Esophagus muscularis mucosa (tissue), 4 donors: ENCODE measurements at regions not wholly inside any gene's neighbourhood (a gene's known extent, or its start where the extent isn't known, plus 50 kb on each side); places are given as distances from the start of the nearest gene placed in this dataset.
A peak's percentile ranks its signal among the peaks of the same experiment; 100 is the strongest.

Source experiments
- DNase-seq: peaks from one replicate; pipeline ENCODE4 v3.0.0-alpha.2; 2017; ENCODE audit errors: extremely low spot score
- H3K27ac ChIP-seq, 4 donors: fragments of 200-600 bp; sonication (generic); replicated peaks in 1 of 4; 1 replicate in 3 of 4; 2 replicates in 1 of 4; pipeline ENCODE4 v1.5.1; 2016 to 2019; ENCODE audit warnings: mild to moderate bottlenecking in 1 of 4
- H3K27me3 ChIP-seq, 4 donors: fragments of 200-600 bp; sonication (generic); one replicate each; pipeline versions ENCODE4 v1.5.1 to v1.6.0; 2016 to 2019
- H3K36me3 ChIP-seq, 4 donors: fragments of 200-600 bp; sonication (generic); one replicate each; pipeline ENCODE4 v1.5.1; 2016 to 2019
- H3K4me1 ChIP-seq, 4 donors: fragments of 200-600 bp; sonication (generic); one replicate each; pipeline ENCODE4 v1.5.1; 2016 to 2019
- H3K4me3 ChIP-seq, 4 donors: fragments of 200-600 bp; sonication (generic); 1 replicate in 2 of 4; 2 replicates in 2 of 4; pipeline ENCODE4 v1.5.1; 2016 to 2019; ENCODE audit warnings: mild to moderate bottlenecking in 4 of 4, moderate library complexity in 1 of 4
- H3K9me3 ChIP-seq, 4 donors: fragments of 200-600 bp; sonication (generic); 1 replicate in 3 of 4; 2 replicates in 1 of 4; pipeline ENCODE4 v1.5.1; 2016 to 2019
- CTCF ChIP-seq, 3 experiments: fragments of 200-600 bp in 2 of 3; fragments of 450-650 bp in 1 of 3; sonication (generic) in 2 of 3; IDR thresholded peaks; one replicate each; pipeline ENCODE4 v1.5.1; 2017 to 2019; ENCODE audit warnings: antibody characterized with exemption in 3 of 3, mild to moderate bottlenecking in 2 of 3, moderate library complexity in 1 of 3
- EP300 ChIP-seq: sonication (generic); formaldehyde crosslinking; IDR thresholded peaks from one replicate; pipeline ENCODE4 v1.6.1; 2017; ENCODE audit warnings: antibody characterized with exemption
- POLR2A ChIP-seq: fragments of 450-650 bp; IDR thresholded peaks from one replicate; pipeline ENCODE4 v1.6.1; 2017; ENCODE audit warnings: antibody characterized with exemption, moderate library complexity, mild to moderate bottlenecking, low read depth
- POLR2AphosphoS5 ChIP-seq, 2 donors: sonication (generic); formaldehyde crosslinking; IDR thresholded peaks; one replicate each; pipeline ENCODE4 v1.6.1; 2017; ENCODE audit warnings: antibody characterized with exemption in 2 of 2
- WGBS: methylation state at CpG from one replicate; pipeline ENCODE4 v1.1.5; 2018; 5-methylcytosine and 5-hydroxymethylcytosine counted together
- intact Hi-C: fragments of 100-400 bp; cut with DNase I; formaldehyde crosslinking; loops from one replicate; pipeline ENCODE4 v1.15.1; 2023

GRCh38 chr11:110805756-110806155 is 93.5 kb upstream of the ARHGAP20 start:
- intact Hi-C loops = no loop called here
- H3K9me3 ChIP-seq = no peaks in the 10 kb centered on the region
- TF ChIP-seq EP300 (no peak), POLR2A (no peak), POLR2AphosphoS5 (IDR thresholded peaks at IDR 0.05) (no peak), CTCF (IDR thresholded peaks at IDR 0.05) (no peak)
- H3K4me1 ChIP-seq = peaks cover 0 to 14% (median 11%) of the 10 kb centered on the region in 4 donors
- no peak for DNase-seq
- H3K36me3 ChIP-seq = no peaks in the 10 kb centered on the region
- no peak overlapping the region for H3K27ac ChIP-seq
- 93% methylated on average over 1 of the region's 1 CpG for WGBS
- no peaks in the 10 kb centered on the region for H3K27me3 ChIP-seq
- no peak overlapping the region for H3K4me3 ChIP-seq

GRCh38 chr11:110802162-110802561 is 89.9 kb upstream of the ARHGAP20 start:
- H3K4me3 ChIP-seq = no peak overlapping the region
- H3K36me3 ChIP-seq = no peaks in the 10 kb centered on the region
- TF ChIP-seq EP300 (no peak), POLR2A (no peak), POLR2AphosphoS5 (IDR thresholded peaks at IDR 0.05) (no peak), CTCF (IDR thresholded peaks at IDR 0.05) (no peak)
- H3K4me1 ChIP-seq = peaks cover 0 to 14% (median 11%) of the 10 kb centered on the region in 4 donors
- intact Hi-C loops = no loop called here
- DNase-seq = peak; percentile 68
- H3K27me3 ChIP-seq = no peaks in the 10 kb centered on the region
- 46% methylated on average over 2 of the region's 2 CpGs for WGBS
- no peak overlapping the region for H3K27ac ChIP-seq
- H3K9me3 ChIP-seq = no peaks in the 10 kb centered on the region

- intact Hi-C loops = no loop called here
- no peak overlapping the region for H3K4me3 ChIP-seq
- no peaks in the 10 kb centered on the region for H3K36me3 ChIP-seq
- H3K27ac ChIP-seq = no peak overlapping the region
- no peaks in the 10 kb centered on the region for H3K27me3 ChIP-seq
- 67% methylated on average over 3 of the region's 3 CpGs for WGBS
- H3K9me3 ChIP-seq = no peaks in the 10 kb centered on the region
- H3K4me1 ChIP-seq = peaks cover 0 to 14% (median 11%) of the 10 kb centered on the region in 4 donors
- TF ChIP-seq POLR2AphosphoS5 (IDR thresholded peaks at IDR 0.05) = no peak
- no peak for DNase-seq
Observed at GRCh38 chr11:110801328-110801727, 89.1 kb upstream of the ARHGAP20 start.

- no peak overlapping the region for H3K4me3 ChIP-seq
- 76% methylated on average over 6 of the region's 6 CpGs for WGBS
- H3K4me1 ChIP-seq = peaks cover 0 to 20% (median 12%) of the 10 kb centered on the region in 4 donors
- intact Hi-C loops = no loop called here
- no peak overlapping the region for H3K27ac ChIP-seq
- no peaks in the 10 kb centered on the region for H3K9me3 ChIP-seq
- no peak for DNase-seq
- TF ChIP-seq CTCF (IDR thresholded peaks at IDR 0.05) = no peak
- TF ChIP-seq POLR2AphosphoS5 (IDR thresholded peaks at IDR 0.05) = no peak
- TF ChIP-seq EP300 = no peak
- TF ChIP-seq POLR2A = no peak
- H3K27me3 ChIP-seq = no peaks in the 10 kb centered on the region
- H3K36me3 ChIP-seq = no peaks in the 10 kb centered on the region
Observed at GRCh38 chr11:110798201-110798900, 86.1 kb upstream of the ARHGAP20 start.

- Histone ChIP-seq H3K36me3 (no peaks in the 10 kb centered on the region), H3K27me3 (no peaks in the 10 kb centered on the region), H3K27ac (no peak overlapping the region), H3K4me1 (peaks cover 0 to 18% (median 10%) of the 10 kb centered on the region in 4 donors), H3K9me3 (no peaks in the 10 kb centered on the region), H3K4me3 (no peak overlapping the region)
- intact Hi-C loops = no loop called here
- no peak for TF ChIP-seq EP300
- no peak for TF ChIP-seq POLR2AphosphoS5 (IDR thresholded peaks at IDR 0.05)
- TF ChIP-seq POLR2A = no peak
- TF ChIP-seq CTCF (IDR thresholded peaks at IDR 0.05) = no peak
- 80% methylated on average over 3 of the region's 3 CpGs for WGBS
- no peak for DNase-seq
Observed at GRCh38 chr11:110797453-110797852, 85.2 kb upstream of the ARHGAP20 start.
